ENCODE measurements at regions not wholly inside any gene's neighbourhood (a gene's known extent, or its start where the extent isn't known, plus 50 kb on each side); places are given as distances from the start of the nearest gene placed in this dataset.

GRCh38 chr5:17412760-17413671 lies 85.0 kb upstream of the TAF11L2 start:
- TF ChIP-seq POLR2A (IDR thresholded peaks at IDR 0.05), result no peak
- no peak for TF ChIP-seq POLR2AphosphoS5 (IDR thresholded peaks at IDR 0.05)
- no peak for TF ChIP-seq CTCF (IDR thresholded peaks at IDR 0.05)

Measured in breast epithelium (tissue), 3 donors.